H1 (cell line): ENCODE measurements at regions not wholly inside any gene's neighbourhood (a gene's known extent, or its start where the extent isn't known, plus 50 kb on each side); places are given as distances from the start of the nearest gene placed in this dataset.

Source experiments
- CBX8 ChIP-seq: fragments of 300-800, 300-1000 bp; sonication (generic); IDR thresholded peaks from 2 replicates; pipeline ENCODE4 v1.7.1; 2016; ENCODE audit warnings: low read depth, low read length, borderline replicate concordance
- ZNF274 ChIP-seq: IDR thresholded peaks from 2 replicates; pipeline ENCODE4 v1.7.0; 2012; ENCODE audit warnings: low read length, borderline replicate concordance; ENCODE audit errors: extremely low read depth
- TF ChIP-seq, protein P1 (sequence below): IDR thresholded peaks from 2 replicates; pipeline ENCODE4 v1.6.1; 2012; ENCODE audit warnings: inconsistent platforms

DNA sequence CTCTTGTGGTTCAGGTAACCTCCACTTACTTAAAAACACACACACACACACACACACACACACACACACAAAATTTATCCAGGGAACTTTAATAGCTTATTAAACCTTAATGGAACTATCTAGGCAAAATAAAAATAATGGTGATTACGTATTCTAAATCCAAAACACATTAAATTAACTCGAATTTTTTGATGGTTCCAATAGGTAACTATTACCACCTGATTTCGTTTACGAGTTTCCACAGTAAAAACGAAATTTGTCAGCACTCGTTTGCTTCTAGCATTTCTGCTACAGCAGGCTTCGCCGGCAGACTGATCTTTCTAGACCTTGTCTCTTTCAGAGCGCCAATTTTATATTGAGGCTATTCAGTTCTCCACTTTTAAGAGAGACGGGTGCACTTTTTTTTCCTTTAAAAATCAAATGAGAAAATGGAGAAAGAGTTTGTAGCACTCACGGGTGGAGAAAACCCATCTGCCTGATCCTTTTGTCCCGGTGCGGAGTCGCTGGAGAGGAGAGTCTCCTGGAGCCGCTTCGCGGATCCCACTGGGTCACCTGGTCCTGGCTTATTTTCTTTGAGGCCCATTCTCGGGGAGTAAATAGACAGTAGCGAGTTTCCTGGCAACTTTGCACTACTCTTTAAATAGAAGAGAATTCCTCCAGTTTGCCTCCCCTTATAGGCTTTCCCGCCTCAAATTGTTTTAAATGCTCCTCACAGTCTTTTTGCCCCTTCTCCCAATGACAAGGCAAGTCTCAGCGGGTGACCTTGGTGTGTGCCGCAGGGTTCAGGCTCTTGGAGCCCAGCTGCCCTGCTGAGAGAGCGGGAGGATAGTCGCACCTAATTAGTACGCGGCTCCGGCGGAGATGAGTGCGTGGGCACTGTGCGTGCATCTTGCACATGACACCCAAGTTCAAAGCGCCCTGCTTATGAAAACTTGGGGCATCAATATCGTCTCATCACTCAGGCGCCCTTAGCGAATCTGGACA lies 117.0 kb downstream of the KCNRG start (continued):
- TF ChIP-seq ZNF274 (no peak), CBX8 (0 out of 2 replicates have a peak, but pooled peaks have one; percentile 79)
- TF ChIP-seq, protein P1, sequence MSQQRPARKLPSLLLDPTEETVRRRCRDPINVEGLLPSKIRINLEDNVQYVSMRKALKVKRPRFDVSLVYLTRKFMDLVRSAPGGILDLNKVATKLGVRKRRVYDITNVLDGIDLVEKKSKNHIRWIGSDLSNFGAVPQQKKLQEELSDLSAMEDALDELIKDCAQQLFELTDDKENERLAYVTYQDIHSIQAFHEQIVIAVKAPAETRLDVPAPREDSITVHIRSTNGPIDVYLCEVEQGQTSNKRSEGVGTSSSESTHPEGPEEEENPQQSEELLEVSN: no peak
